Muscle of arm (tissue), 1 donor: ENCODE measurements at regions not wholly inside any gene's neighbourhood (a gene's known extent, or its start where the extent isn't known, plus 50 kb on each side); places are given as distances from the start of the nearest gene placed in this dataset.
"Not testable (repeated sequence)": the region's sequence is repeated elsewhere in the genome, so short reads cannot be mapped to it uniquely, and the experiment has no call there.

Source experiments
- DNase-seq: peaks from one replicate; pipeline ENCODE4 v3.0.0-alpha.2; 2013

DNA sequence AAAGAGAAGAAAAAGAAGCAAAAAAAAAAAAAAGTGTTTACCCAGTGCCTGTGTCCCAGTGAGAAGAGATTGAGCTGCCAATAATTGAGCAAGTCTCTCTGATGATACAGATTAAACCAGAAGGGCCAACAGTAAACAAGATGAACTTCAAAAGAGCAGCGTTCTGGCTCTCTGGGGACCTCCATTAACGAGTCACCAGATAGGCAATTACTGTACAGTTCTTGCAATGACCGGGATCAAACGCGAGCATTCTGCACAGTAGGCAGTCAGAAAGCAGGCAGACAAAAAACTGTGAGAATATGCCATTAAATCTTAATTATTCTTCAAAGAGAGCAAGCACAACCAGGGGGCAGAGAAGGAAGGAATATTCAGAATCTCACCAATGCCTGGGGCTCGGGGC, 626.1 kb downstream of the TMEM114 start:
- DNase-seq: no peak

DNA sequence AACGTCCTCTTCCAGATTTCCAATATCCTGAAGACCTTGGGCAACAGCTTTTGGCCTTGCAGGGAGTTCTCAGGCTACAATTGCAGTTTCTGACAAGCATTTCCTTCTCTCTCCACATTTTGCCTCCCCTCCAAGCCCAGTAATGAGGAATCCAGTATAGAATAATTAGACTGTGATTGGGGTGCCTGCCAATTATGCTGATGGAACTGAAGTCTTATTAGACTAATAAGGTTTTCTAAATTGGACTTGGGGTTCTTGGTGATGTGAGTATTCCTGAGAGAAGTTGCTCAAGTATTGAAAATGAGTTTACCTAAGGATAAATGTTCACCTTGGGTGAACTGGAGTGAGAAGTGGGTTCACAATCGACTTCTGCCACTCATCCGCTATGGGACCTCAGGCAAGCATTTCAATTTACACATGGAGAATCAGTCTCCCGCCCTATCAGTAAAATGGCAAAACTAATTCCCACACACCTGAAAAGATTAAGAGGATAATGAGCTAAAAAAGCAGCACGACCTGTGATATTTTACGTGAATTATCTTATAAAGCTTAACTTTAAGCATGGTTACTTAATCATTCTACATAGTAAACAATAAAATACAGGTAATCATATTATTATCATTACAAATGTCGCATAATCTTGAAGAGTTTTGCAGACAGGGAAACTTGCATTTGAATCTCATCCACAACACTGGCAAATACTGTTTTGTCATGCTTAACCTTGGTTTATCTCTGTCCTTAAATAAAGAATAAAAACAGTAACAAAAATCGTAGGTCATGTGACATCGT, 628.0 kb downstream of the TMEM114 start:
- no peak for DNase-seq

DNA sequence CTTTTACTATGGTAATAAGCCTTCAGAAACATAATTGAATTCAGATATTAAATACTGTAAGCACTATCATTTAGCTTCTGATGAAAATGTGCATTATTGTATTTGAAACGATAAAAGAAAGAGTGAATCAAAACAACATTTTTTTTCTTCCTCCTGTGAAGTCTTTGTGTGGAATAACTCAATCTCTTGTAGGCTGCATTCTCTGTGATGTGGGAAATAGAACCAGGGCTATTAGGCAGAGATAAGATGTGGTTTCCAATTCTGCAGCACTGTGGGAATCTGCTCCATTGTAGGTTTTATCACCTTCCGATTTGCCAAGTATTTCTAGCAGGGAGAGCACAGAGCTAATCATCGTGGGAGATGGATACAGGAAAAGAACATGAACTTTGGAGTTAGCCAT, 624.5 kb downstream of the RBFOX1 start:
- DNase-seq: no peak

DNA sequence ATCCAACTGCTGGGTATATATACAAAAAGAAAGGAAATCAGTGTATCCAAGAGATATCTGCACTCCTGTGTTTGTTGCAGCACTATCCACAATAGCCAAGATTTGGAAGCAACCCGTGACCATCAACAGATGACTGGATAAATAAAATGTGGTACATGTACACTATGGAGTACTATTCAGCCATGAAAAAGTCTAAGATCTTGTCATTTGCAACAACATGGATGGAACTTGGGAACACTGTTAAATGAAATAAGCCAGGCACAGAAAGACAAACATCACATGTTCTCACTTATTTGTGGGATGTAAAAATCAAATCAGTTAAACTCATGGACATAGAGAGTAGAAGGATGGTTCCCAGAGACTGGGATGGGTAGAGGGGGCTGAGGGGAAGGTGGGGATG, 620.7 kb downstream of the RBFOX1 start:
- no peak for DNase-seq

DNA sequence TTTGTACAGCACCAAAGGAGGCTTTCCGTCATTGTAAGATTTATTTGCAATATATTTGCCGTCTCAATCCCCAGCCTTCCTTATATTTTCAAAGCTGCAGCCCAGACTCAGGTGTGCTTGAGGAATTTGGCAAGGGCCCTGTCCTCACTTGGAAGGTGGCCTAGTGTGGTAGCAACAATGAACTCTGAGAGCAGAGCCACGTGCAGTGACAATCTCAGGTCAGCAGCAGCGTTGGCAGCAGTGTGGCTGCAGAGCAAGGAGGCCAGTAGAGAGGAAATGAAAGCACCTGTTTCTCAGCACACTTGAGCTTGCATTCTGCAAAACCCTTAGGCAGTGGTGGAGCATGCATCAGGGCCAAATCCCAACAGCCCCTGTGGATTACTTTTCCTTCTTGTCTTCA, 613.5 kb downstream of the RBFOX1 start:
- no peak for DNase-seq

DNA sequence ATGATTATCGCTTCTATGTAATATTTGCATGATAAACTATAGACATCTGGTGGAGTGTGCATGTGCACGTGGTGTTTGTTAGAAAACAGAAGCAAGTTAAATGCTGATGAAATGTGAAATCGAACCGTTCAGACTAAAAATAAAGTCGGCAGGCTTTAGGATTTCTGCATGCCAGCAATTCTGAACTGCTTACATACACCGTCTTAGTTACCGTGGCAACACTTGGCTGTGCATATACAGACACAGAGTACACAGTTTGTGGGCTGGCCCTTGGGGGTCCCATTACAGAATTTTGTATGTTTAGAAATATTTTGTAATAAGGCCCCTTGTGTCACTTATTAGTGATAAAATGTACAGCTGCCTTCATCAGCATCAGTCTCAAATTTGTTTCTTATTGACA, 605.5 kb downstream of the RBFOX1 start:
- DNase-seq: peak; percentile 85

DNA sequence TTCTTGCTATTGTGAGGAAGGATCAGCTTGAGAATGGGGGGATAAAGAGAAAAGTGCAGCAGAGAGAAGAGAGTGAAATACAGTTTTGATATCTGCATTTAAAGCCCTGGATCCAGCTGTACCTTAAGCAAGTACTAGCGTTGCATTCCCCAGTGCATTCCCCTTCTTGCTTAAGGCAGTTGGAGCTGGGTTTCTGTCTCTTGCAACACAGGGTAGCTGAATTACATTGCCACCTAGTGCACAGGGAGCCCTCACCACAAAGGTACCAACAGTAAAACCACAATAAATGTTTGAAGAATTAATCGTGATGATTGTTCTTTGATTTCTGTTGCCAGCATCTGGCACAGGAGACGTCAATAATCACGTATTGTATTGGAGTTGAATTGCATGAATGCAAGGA, 588.7 kb downstream of the RBFOX1 start:
- DNase-seq: no peak

DNA sequence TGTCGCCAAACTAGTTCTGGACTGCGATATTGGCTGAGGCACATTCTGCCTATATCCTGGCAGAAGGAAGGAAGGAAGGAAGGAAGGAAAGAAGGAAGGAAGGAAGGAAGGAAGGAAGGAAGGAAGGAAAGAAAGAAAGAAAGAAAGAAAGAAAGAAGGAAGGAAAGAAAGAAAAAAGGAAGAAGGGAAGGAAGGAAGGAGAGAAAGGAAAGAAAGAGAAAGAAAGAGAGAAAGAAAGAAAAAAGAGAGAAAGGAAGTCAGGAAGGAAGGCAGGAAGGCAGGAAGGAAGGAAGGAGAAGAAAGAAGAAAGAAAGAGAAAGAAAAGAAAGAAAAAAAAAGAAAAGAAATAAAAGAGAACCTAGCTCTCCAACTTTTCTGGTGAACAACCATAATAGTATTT, 587.1 kb downstream of the RBFOX1 start:
- DNase-seq: no peak

DNA sequence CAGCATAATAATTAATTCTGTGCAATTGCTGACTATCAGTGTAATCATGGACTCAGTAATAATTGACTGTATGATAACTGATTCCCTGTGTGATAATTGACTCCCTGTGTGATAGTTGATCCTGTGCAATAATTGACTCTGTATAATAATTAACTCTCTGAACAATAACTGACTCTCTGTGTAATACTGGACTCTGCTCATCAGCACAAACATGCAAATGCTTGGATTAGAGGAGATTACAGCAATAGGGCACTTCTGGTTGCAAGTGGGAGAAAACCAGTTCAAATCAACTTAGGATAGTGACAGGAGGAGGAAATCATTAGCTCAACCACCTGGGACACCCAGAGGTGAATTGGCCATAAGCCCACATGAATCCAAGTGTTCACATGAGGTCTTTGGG, 582.1 kb downstream of the RBFOX1 start:
- no peak for DNase-seq

DNA sequence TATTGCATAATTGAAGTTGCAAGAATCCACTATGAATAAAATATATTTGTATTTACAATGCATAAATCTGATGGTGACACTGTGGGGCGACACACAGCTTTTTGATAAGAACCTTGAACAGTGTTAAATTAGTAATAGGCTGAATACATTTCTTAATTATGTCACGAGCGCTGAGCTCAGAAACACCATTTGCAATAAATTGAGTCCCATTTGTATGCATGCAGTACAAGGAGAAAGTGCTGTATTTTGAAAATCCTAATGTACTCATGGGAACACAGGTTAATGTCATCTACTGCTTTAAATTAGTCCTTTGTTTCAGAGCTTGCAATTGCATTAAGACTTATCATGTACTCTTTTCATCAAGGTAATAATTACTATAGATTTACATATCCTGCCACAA, 579.5 kb downstream of the RBFOX1 start:
- no peak for DNase-seq

DNA sequence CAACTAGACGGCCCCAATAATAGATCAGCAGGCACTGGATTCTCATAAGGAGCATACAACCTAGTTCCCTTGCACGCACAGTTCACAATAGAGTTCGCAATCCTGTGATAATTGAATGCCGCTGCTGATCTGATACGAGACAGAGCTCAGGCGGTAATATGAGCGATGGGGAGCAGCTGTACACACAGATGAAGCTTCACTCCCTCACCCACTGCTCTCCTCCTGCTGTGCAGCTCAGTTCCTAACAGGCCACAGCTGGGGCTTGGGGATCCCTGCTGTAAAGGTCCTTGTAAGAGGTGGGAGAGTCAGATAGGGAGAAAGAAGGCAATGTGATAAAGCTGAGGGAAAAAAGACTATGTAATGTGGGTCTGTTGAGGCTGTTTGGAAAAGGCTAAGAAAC, 577.5 kb downstream of the RBFOX1 start:
- DNase-seq: no peak

DNA sequence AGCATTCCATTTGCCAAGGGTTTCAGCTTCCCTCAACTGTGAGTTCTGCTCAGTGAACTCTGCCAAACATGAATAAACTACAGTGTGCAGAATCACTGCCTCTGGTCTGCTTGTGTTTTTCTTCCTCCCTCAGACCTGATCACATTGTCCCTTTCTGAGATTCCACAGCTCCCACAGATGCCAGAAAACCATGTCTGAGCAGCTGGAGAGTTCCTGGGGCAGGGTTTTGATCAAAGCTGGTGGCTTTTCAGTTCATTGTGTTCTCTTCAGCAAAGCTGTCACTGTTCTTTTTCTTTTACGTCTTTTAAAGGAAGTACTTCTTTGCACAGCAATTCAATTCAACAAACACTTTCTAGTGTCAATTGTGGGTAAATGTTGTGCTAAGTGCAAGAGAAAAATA, 555.8 kb downstream of the RBFOX1 start:
- DNase-seq: peak; percentile 33

DNA sequence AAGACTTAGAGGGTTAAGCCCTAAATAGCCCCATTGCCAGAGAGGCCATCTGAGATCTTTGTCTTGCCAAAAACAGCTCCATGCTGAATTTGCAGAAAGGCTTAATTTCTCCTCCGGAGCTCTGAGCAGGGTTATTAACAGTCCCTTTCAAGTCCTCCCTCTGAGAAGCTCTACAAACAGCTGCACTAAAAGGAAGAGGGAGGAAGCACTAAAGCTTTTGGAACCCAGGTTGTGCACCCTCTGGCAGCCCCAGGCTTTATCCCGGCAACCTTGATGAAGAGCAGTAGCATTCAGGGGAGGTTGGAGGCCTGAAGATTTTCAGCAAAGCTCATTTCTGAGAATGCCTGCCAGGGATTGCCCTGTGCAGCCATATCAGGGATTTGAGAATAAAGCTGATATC, 554.7 kb downstream of the RBFOX1 start:
- peak; percentile 5 for DNase-seq

DNA sequence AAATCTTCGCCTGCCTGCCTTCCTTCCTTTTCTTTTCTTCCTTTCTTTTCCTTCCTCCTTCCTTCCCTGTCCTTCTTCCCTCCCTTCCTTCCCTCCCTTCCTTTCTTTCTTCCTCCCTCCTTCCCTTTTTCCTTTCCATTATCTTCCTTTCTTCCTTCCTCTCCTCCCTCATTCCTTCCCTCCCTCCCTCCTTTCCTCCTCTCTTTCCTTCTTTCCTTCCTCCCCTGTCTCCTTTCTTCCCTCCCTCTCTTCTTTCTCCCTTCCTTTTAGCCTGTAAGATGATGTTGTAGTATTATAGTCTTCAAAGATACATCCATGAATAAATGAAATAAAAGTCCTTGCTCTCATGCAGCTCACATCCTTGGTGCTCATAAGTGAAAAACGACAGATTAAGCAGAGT, 539.3 kb downstream of the RBFOX1 start:
- no peak for DNase-seq

DNA sequence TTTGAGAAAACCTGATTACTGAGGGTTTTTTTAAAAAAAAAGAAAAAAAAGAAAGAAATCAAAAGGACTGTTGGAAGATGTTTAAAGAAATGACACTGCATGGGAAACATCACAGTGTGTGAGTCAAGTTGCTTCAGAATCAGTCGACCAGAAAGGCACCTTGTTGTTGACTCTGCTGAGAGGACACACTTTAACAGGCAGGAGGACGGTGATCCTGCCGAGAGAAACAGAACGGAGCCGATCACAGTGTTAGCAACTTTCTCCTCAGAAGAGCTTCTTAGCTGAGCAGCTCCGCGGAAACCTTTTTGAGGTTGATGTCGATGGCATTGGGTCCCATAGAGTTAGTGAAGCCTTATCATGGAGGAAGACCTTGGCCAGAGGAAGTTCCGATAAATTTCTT, 538.7 kb downstream of the RBFOX1 start:
- no peak for DNase-seq

DNA sequence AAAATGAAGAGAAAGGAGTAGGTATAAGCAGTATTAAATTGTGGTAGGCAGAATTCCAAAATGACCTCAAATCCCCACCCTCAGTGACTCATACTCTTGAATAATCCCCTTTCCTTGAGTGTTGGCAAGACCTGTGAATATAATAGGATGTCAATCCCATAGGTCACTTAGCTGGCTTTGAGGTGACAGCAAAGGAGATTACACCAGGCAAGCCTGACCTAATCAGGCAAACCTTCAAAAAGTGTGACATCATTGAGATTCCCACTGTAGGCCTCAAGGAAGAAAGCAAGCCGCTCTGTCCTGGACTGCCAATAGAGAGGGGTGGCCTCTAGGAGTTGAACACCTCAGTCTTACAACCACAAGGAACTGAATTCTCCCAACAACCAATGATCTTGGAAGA, 535.2 kb downstream of the RBFOX1 start:
- DNase-seq: no peak

DNA sequence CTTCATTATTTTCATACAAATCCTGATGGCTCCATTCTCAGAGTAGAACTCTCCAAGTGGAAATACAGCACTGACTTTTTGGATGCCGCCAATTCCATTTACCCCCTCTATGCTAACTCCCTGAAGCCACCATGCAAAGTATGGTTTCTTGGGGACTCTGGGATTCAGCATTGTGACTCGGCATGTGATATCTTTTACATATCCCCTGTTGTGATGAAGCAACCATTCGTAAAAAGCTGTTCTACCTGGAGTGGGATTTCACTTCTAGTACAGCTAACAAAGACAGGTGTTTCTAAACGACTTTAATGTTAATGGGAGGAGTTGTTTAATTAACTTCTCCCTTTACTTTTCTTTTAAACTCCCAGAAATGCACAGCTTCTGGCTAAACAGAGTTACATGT, 533.5 kb downstream of the RBFOX1 start:
- no peak for DNase-seq

DNA sequence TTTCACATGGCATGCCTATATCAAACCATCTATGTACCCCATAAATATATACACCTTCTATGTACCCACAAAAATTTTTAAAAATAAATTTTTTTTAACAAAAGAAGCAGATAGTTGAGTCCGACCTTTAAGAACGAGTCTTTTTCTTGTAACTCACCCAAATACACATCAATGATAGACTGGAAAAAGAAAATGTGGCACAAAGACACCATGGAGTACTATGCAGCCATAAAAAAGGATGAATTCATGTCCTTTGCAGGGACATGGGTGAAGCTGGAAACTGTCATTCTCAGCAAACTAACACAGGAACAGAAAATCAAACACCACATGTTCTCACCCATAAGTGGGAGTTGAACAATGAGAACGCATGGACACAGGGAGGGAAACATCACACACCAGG, 532.7 kb downstream of the RBFOX1 start:
- DNase-seq: not testable (repeated sequence)

DNA sequence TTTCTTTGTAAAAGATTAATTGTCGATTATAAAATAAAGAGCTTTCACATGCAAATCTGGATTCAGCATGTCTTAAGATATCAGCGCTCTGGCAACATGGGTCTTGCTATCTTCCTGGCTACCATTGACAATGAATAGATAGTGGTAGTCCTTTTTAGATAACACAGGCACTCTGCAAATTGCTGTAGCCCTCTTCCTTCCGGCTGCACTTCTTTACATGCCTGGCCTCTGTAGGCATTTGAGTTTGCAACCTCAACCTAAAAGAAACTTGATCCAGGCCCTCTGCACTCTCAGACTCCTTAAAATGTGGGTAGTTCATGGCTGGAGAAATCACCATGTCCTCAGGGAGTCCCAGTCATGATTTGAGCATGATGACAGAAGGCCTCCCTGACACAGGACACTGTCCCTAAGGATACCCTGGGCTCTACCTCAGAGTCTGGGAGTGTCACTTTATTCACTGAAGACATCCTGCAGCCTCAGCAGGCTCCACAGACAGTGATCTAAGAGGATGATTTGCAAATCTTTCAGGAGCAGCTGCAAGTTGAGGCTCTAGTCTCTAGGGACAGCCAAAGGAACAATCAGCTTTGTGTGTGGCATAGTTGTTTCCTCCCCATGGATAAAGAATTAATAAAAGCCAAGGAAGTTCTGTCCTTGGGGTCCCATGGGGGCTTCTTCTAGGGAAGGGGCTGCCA, 529.4 kb downstream of the RBFOX1 start:
- DNase-seq: no peak

DNA sequence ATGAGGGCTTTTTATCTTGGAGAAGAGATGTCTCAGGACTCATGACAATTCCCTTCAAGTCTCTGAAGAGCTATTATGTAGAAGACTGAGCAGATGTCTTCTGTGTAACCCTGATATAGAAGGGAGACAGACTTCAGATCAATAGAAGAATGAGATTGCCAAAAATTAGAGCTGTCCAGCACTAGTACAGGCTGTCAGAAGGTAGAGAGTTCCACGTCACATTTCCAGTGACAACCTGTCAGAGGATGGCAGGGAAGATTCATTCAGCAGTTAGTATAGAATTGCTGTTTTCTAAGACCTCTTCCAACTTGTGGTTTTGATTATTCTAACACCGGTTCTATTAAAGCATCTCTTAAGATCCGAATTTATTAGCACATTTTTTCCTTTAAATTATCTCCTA, 520.6 kb downstream of the RBFOX1 start:
- no peak for DNase-seq

DNA sequence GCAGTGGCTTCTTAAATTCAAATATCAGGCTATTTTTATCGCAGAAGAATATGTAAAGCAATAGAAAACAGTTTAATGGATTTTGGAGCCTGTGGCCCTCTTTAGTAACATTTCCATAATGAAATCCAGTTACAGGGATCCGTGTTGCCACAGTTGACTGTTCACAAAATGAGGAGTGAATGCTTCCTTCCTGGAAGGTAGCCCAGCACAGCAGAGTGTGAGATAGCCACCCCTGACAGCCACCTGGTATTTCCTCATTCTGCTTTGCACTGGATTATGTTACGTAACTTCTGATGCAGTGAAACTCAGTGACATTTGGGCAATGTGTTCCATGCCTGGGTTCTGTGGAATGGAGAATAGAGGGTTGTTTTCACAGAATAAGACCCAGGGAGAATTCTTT, 517.2 kb downstream of the RBFOX1 start:
- peak; percentile 0 for DNase-seq

DNA sequence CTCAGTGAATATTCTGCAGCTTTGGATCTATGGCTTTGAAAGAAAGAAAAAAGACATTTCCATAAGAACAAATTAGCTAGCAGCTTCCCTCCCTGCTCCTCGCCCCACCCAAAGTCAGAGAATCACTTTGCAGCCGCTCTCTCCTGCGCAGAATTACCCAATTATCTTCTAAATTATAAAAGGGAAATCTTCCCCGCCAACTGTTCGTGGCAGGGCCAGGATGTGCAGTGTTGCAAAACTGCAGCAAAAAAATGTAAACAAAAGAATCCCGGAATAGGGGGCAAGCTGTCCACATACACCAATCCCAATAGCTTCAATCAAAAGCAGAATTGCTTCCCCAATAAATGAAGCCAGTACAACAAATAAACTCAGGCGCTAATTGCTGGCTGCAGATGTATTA, 510.6 kb downstream of the RBFOX1 start:
- DNase-seq: no peak

DNA sequence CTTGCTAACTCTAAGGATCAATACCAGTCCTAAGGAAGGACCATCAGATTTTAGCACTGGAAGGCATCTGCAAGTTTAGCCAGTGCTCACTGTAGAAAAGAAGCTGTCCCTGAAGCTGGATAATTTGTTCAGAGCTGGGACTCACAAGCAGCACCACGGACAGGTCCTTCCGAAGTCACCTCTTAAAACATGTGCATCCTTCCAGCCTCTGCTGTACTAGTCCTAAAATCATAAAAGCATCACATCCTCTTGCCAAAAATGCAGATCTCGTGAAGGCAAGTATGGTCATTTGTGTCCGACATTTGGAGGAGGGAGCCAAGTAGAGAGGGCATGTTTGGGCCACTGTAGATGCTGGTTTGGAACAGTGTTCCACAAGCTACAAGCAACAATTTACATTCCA, 506.9 kb downstream of the RBFOX1 start:
- DNase-seq: no peak
